GF-D8 (cell line): ENCODE measurements at regions not wholly inside any gene's neighbourhood (a gene's known extent, or its start where the extent isn't known, plus 50 kb on each side); places are given as distances from the start of the nearest gene placed in this dataset.
A peak's percentile ranks its signal among the peaks of the same experiment; 100 is the strongest.

Experiments used
- DNase-seq: peaks from one replicate; lab custom pipeline; 2025; lab: John Stamatoyannopoulos, UW

GRCh38 chr1:34611571-34611970, 143.3 kb upstream of the GJB5 start:
- DNase-seq, result no peak

GRCh38 chr1:34612091-34612827, 142.6 kb upstream of the GJB5 start:
- DNase-seq, result no peak

GRCh38 chr1:34617321-34618118, 137.3 kb upstream of the GJB5 start:
- no peak for DNase-seq

- DNase-seq, result no peak
Measured at GRCh38 chr1:34618381-34618780, 136.5 kb upstream of the GJB5 start.

- DNase-seq, result no peak
Measured at GRCh38 chr1:34619256-34619655, 135.6 kb upstream of the GJB5 start.

- no peak for DNase-seq
Measured at GRCh38 chr1:34621916-34622315, 132.9 kb upstream of the GJB5 start.

- no peak for DNase-seq
Measured at GRCh38 chr1:34625521-34626015, 129.3 kb upstream of the GJB5 start.

- peak; percentile 9 for DNase-seq
Measured at GRCh38 chr1:34627465-34628240, 127.2 kb upstream of the GJB5 start.

- DNase-seq, result no peak
Measured at GRCh38 chr1:34631126-34631525, 123.7 kb upstream of the GJB5 start.

GRCh38 chr1:34639701-34640100, 115.1 kb upstream of the GJB5 start:
- DNase-seq, result no peak

GRCh38 chr1:34640654-34641401, 114.0 kb upstream of the GJB5 start:
- no peak for DNase-seq

- no peak for DNase-seq
Measured at GRCh38 chr1:34642679-34643078, 112.2 kb upstream of the GJB5 start.

- DNase-seq, result no peak
Measured at GRCh38 chr1:34645109-34645688, 109.6 kb upstream of the GJB5 start.

- DNase-seq, result no peak
Measured at GRCh38 chr1:34645919-34646318, 108.9 kb upstream of the GJB5 start.

GRCh38 chr1:34648501-34648900, 106.3 kb upstream of the GJB5 start:
- no peak for DNase-seq

GRCh38 chr1:34650090-34650489, 104.8 kb upstream of the GJB5 start:
- no peak for DNase-seq

GRCh38 chr1:34650800-34651199, 104.0 kb upstream of the GJB5 start:
- no peak for DNase-seq

GRCh38 chr1:34653110-34653509, 101.7 kb upstream of the GJB5 start:
- DNase-seq, result no peak

GRCh38 chr1:34655206-34655874, 99.5 kb upstream of the GJB5 start:
- DNase-seq, result no peak

GRCh38 chr1:34655875-34656240, 99.0 kb upstream of the GJB5 start:
- no peak for DNase-seq

- DNase-seq, result no peak
Measured at GRCh38 chr1:34656299-34656698, 98.5 kb upstream of the GJB5 start.
